GM12873 (cell line): ENCODE measurements at regions not wholly inside any gene's neighbourhood (a gene's known extent, or its start where the extent isn't known, plus 50 kb on each side); places are given as distances from the start of the nearest gene placed in this dataset.

Experiments
- TF ChIP-seq, protein P1 (sequence below): IDR thresholded peaks from 2 replicates; pipeline ENCODE4 v1.5.1; 2012; ENCODE audit warnings: low read depth, mild to moderate bottlenecking, moderate library complexity, low read length, control low read depth; ENCODE audit not compliant: insufficient read depth; ENCODE audit errors: missing control alignments

DNA sequence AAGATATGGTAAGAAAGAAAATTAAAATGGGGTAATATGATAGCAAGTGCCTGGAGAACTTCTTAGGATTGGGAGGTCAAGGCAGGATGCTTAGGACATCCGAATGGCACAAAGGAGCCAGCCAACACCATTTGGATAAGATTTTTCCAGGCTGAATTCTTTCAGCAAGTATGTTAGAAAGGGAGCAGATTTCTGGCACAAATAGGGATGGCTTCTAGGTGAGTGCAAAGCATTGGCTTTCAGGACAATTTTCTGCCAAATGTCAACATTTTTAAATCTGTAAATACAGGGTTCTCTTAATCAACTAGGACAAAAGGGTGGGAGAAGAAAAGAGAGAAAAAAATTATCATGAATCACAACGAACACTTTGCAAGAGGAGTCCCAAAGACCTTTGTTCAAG lies 409.1 kb downstream of the GPAM start:
- TF ChIP-seq, protein P1, sequence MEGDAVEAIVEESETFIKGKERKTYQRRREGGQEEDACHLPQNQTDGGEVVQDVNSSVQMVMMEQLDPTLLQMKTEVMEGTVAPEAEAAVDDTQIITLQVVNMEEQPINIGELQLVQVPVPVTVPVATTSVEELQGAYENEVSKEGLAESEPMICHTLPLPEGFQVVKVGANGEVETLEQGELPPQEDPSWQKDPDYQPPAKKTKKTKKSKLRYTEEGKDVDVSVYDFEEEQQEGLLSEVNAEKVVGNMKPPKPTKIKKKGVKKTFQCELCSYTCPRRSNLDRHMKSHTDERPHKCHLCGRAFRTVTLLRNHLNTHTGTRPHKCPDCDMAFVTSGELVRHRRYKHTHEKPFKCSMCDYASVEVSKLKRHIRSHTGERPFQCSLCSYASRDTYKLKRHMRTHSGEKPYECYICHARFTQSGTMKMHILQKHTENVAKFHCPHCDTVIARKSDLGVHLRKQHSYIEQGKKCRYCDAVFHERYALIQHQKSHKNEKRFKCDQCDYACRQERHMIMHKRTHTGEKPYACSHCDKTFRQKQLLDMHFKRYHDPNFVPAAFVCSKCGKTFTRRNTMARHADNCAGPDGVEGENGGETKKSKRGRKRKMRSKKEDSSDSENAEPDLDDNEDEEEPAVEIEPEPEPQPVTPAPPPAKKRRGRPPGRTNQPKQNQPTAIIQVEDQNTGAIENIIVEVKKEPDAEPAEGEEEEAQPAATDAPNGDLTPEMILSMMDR = no peak

DNA sequence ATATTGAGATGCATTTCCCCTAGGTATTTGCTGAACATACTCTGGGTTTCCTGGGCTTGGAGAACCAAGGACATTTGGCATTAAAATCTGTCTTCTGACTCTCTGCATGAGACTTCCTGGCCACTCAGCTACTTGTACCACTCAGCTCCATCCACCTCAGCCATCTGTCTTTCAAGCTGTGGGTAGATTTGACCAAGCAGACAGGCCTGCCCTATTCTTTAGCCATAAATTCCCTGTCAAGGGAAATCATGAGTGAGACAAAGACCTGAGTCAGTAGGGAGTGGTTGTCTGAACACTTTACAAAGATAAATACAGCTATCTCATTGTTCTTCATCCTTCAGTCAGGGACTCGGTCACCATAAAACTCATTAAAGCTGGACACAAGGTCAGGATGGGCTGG lies 399.1 kb downstream of the GPAM start:
- TF ChIP-seq, protein P1 = no peak

DNA sequence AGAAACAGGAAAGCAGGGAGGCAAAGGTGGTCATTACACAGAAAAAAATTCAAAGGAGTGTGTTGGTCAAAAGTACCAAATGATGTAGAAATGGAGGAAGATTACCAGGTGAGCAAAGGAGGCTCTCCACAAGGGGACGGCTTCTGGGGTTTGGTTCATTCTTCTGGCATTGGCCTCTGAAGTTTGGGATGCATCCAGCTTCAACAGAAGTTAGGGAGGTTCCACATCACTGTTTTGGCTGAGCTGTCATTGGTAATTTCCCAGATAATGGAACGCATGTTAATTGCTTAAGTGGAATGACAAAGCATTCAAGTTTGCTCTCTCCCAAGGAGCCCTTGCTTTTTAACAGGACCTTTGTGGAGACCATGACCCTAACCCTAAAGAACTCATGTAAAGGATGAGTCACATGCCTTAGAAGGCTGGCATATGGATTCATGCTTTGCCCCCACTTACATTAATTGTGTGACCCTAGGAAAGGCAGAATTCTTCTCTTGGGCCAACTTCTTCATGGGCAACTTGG lies 398.6 kb downstream of the GPAM start:
- TF ChIP-seq, protein P1 = no peak

DNA sequence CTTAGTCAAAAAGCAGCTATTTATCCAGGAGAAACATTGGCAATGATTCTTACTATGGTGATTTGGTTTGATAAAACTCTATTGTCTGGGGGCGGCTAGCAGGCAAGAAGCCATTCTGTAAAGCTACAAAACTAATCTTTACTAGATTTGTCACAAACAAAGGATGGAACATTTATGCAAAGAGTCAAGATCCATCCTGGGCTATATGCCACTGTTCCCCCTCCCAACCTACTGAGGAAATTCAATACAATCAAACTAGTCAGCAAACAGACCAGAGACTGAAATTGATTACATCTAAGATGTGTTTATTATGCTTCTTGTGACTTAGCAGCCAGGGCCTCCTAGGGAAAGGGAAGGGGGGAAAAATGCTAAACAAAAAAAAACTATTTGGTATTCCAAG lies 397.6 kb downstream of the GPAM start:
- TF ChIP-seq, protein P1 = no peak

DNA sequence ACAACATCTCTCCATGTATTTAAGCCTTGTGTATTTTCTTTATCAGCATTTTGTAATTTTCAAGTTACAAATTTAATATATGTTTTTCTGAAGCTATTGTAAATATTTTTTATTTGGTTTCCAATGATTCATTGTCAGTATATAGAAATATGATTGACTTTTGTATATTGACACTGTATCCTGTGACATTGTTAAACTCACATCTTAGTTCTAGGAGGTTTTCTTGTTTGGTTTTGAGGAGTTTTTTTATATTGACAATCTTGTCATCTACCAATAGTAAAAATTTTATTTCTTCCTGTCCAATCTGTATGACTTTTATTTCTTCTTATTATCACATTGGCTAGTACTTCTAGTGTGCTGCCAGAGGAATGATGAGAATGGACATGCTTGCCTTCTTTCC lies 393.7 kb downstream of the GPAM start:
- TF ChIP-seq, protein P1 = no peak

DNA sequence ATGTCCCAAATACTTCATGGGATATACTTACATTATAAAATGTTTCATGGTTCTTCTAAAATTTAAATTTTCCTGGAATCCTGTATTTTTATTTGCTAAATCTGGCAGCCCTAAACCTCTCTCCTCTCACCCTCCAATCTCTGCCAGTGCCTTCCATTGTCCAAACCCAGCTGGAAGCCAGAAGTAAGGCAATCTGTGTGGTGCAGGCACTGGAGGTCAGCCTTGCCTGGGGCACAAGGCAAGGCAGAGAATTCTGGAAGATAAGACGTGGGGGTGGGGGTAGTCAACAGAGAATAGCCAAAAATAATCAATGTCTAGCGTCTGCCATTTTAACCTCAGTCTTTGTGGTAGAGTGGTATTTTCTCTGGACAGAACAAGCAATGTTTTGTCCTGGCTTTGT lies 381.7 kb downstream of the GPAM start:
- TF ChIP-seq, protein P1 = no peak

DNA sequence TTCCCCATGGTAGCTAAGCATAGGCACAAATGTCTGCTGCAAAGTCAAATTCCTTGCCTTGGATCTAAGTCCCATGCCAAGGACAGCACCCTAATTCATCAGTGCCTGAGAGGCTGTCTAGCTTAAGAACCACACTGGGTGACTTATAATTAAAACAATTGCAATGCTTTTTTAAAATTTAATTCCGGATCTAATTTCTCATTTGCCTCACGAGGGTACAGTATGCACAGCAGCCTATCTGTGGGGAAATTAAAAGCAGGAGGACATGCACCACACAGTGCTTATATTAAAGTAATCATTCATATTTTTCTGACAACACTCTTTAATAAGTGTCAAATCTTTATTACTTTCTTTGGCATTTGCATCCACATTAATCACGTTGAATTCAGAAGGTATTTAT lies 378.8 kb downstream of the GPAM start:
- TF ChIP-seq, protein P1 = no peak
